GM19035 (cell line): ENCODE measurements at regions not wholly inside any gene's neighbourhood (a gene's known extent, or its start where the extent isn't known, plus 50 kb on each side); places are given as distances from the start of the nearest gene placed in this dataset.
"Not testable (repeated sequence)": the region's sequence is repeated elsewhere in the genome, so short reads cannot be mapped to it uniquely, and the experiment has no call there.

Source experiments
- ATAC-seq: cut with Tn5 transposase; IDR thresholded peaks from one replicate; pipeline ENCODE4 v1.9.1; 2021; ENCODE audit not compliant: unreplicated experiment

GRCh38 chr15:20625469-20625868 is 83.9 kb upstream of the GOLGA6L6 start:
- ATAC-seq, result not testable (repeated sequence)

- ATAC-seq, result not testable (repeated sequence)
Observed at GRCh38 chr15:20624085-20624484, 82.5 kb upstream of the GOLGA6L6 start.

- ATAC-seq, result not testable (repeated sequence)
Observed at GRCh38 chr15:20622117-20622516, 80.5 kb upstream of the GOLGA6L6 start.

GRCh38 chr15:20614549-20614948 is 72.9 kb upstream of the GOLGA6L6 start:
- ATAC-seq, result not testable (repeated sequence)

GRCh38 chr15:20612796-20613195 is 71.2 kb upstream of the GOLGA6L6 start:
- not testable (repeated sequence) for ATAC-seq

- not testable (repeated sequence) for ATAC-seq
Observed at GRCh38 chr15:20612356-20612755, 70.8 kb upstream of the GOLGA6L6 start.

GRCh38 chr15:20611667-20612290 is 70.2 kb upstream of the GOLGA6L6 start:
- not testable (repeated sequence) for ATAC-seq

- ATAC-seq, result not testable (repeated sequence)
Observed at GRCh38 chr15:20608179-20608578, 66.6 kb upstream of the GOLGA6L6 start.

- ATAC-seq, result not testable (repeated sequence)
Observed at GRCh38 chr15:20597245-20597644, 55.6 kb upstream of the GOLGA6L6 start.

- ATAC-seq, result not testable (repeated sequence)
Observed at GRCh38 chr15:20594219-20594618, 52.6 kb upstream of the GOLGA6L6 start.

GRCh38 chr15:20591936-20592335 is 50.3 kb upstream of the GOLGA6L6 start:
- not testable (repeated sequence) for ATAC-seq
